GM12873 (cell line): ENCODE measurements at regions not wholly inside any gene's neighbourhood (a gene's known extent, or its start where the extent isn't known, plus 50 kb on each side); places are given as distances from the start of the nearest gene placed in this dataset.

Source experiments
- CTCF ChIP-seq: IDR thresholded peaks from 2 replicates; pipeline ENCODE4 v1.5.1; 2012; ENCODE audit warnings: low read depth, mild to moderate bottlenecking, moderate library complexity, low read length, control low read depth; ENCODE audit not compliant: insufficient read depth; ENCODE audit errors: missing control alignments

GRCh38 chr5:174589599-174589998, 134.8 kb upstream of the MSX2 start:
- no peak for TF ChIP-seq CTCF

GRCh38 chr5:174590820-174591219, 133.6 kb upstream of the MSX2 start:
- TF ChIP-seq CTCF, result no peak

GRCh38 chr5:174596429-174596828, 128.0 kb upstream of the MSX2 start:
- TF ChIP-seq CTCF, result no peak

GRCh38 chr5:174599992-174600391, 124.4 kb upstream of the MSX2 start:
- TF ChIP-seq CTCF, result no peak

GRCh38 chr5:174601946-174602345, 122.4 kb upstream of the MSX2 start:
- no peak for TF ChIP-seq CTCF

GRCh38 chr5:174606153-174606552, 118.2 kb upstream of the MSX2 start:
- no peak for TF ChIP-seq CTCF

GRCh38 chr5:174606646-174607045, 117.7 kb upstream of the MSX2 start:
- no peak for TF ChIP-seq CTCF
